Activated CD4-positive, alpha-beta T cell treated with anti-CD3 and anti-CD28 coated beads, Interleukin-2, Interleukin-6, amounts not matched to agents 100 ng/mL and 50 ng/mL, durations not matched to agents 16 hours and 8 hours (primary cell): ENCODE measurements at regions not wholly inside any gene's neighbourhood (a gene's known extent, or its start where the extent isn't known, plus 50 kb on each side); places are given as distances from the start of the nearest gene placed in this dataset.

Experiments
- DNase-seq: peaks from one replicate; pipeline ENCODE4 v3.0.0-alpha.2; 2020

GRCh38 chr12:84594157-84594556, 318.4 kb downstream of the SLC6A15 start:
- no peak for DNase-seq

GRCh38 chr12:84585776-84586395, 326.7 kb downstream of the SLC6A15 start:
- no peak for DNase-seq

- no peak for DNase-seq
Observed at GRCh38 chr12:84572196-84572595, 340.4 kb downstream of the SLC6A15 start.

GRCh38 chr12:84562331-84562730, 350.3 kb downstream of the SLC6A15 start:
- no peak for DNase-seq

DNA sequence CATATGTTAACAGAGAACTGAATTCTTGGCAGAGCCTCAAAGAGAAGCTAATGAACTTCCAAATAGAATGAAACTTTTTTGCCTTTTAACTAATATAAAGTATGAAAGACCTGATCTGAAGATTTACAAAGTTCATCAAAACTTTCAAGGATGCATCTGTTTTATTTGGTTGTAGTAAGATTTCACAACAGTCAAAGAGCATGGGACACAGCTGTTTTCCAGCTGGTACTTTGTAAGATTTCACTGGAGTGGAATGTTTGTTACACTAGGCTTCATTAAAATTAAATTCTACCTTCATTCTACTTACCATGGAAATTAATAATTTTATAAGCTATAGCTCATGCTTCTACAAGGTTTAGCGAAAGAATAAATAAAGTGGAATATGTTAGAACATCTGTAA, 351.2 kb downstream of the SLC6A15 start:
- no peak for DNase-seq

GRCh38 chr12:84554199-84554723, 358.3 kb downstream of the SLC6A15 start:
- no peak for DNase-seq

DNA sequence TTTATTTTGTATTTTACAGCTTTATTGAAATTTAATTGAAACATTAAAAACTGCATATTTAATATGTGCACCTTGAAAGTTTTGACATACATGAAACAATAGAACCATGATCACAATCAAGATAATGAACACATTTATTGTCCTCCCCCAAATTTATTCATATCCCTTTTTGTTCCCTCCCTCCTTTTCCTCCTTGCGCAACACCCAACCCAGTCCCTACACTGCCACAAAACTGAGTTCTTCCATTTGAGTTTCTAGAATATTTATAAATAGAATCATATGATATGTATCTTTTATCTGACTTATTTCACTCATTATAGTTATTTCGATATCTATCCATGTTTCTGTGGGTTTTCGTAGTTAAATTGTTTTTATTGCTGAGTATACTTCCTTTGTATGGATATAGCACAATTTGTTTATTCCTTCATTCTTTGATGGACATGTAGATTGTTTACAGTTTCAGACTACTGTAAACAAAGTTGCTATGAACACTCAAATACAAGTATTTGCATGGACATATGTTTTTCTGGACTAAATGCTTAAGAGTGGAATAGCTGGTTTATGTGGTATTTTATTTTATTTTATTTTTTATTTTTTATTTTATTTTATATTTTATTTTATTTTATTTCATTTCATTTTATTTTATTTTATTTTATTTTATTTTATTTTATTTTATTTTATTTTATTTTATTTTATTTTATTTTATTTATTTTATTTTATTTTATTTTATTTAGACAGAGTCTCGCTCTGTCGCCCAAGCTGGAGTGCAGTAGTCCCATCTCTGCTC, 359.1 kb downstream of the SLC6A15 start:
- DNase-seq: no peak

GRCh38 chr12:84551373-84551772, 361.2 kb downstream of the SLC6A15 start:
- no peak for DNase-seq

DNA sequence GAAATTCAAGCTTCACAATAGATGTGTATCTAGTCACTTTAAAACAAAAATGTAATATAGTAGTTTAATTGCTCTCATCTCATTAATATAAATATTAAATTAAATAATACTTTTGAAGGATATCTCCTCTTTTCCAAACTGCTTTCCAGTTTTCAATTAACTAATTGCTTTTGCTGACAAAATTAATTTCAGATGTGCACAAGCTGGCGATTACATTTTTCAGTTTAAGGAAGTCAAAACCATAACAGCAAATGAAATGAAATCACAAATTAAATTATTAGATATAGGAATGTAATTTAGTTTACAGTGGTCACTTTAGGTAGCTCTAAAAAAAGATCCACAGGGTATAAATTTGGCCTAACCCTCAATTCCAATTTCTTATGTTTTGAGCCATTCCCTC, 362.1 kb downstream of the SLC6A15 start:
- DNase-seq: no peak

DNA sequence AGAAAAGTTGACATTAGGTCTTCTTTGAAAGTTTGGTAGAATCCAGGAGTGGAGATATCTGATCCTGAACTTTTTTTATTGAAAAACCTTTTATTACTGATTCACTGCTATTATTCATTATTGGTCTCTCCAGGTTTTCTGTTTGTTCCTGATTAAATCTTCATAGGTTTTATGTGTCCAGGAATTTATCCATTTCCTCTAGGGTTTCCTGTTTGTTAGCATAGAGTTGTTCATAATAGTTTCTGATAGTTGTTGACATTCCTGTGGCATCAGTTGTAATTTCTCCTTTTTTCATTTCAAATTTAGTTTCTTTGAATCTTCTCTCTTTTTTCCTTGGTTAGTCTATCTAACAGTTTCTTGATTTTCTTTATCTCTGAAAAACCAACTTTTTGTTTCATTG, 370.3 kb downstream of the SLC6A15 start:
- DNase-seq: no peak

- no peak for DNase-seq
Observed at GRCh38 chr12:84537666-84538065, 374.9 kb downstream of the SLC6A15 start.

GRCh38 chr12:84512751-84513150, 399.8 kb downstream of the SLC6A15 start:
- no peak for DNase-seq

DNA sequence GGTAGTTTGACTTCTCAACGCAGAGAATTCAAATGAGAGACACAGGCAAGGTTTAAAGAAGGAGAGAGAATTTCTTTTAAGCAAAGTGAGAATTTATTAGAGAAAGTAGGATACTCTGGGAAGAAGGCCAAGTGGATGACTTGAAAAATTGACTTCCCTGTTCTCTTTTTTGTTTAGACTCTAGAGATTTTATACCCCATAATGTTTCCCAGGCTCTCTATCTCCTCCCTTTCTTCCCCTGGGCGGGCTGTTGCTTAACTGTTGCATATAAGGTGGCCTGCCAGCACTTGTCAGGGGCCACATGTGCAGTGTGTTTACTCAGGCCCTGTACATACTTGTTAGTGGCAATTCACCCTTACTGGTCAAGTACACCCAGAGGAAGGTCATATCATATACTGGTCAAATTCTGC, 403.7 kb downstream of the SLC6A15 start:
- DNase-seq: no peak

- DNase-seq: no peak
Observed at GRCh38 chr12:84507956-84508850, 404.4 kb downstream of the SLC6A15 start.

DNA sequence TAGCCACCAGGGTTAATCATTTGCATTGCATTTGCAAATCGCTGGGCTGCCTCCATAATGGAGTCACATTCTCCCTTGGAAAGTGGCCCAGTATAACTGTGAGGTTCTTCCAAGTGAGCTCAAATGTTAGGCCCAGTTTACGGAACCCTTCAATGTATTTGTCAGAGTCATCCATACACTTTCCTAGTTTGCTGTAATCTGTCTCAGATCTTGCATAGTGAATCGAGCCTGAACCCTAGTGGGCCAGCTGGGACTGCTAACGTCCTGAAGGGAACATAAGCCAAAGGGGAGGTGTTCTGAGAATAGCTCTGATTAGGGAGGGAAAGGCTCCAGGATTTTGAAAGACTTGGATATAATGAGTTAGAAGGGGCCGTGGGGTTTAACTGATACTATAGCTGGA, 406.3 kb downstream of the SLC6A15 start:
- no peak for DNase-seq

DNA sequence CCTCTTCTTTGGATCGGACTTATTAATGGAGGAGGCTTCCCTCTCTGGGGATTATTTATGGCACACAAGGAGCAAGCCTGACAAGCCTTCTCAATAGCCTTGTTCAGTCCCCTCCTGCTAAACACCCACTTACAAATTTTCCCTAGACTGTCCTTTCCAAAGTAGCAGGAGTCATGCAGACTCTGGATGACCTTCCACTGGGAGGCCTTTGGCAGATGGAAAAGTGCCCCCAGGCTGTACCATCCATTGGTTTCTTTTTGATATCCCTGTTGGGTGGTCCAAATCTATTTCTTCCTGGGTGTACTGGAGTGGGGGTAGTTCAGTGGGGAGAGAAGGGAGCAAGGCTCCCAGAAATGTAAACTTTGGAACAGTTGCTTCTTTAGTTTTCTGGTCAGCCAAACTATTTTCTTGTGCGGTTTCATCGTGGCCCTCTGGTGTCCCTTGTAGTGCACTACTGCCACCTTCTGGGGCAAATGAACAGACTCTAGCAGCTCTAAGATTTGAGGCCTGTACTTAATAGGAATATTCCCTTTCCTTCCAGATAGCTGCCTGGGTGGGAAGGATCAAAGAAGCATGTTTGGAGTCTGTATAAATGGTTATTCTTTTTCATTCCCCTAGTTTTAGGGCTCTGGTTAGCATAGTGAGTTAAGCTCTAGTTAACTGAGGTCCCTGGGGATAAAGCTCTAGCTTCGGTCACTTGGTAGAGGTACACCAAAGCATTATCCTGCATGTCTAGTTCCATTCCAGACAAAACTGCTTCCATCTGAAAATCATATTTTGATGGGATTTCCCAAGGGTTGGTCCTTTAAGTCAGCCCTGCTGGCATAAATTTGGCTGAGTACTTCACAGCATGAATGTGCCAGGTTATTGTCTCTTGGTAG, 409.5 kb downstream of the SLC6A15 start:
- DNase-seq: peak; percentile 44

DNA sequence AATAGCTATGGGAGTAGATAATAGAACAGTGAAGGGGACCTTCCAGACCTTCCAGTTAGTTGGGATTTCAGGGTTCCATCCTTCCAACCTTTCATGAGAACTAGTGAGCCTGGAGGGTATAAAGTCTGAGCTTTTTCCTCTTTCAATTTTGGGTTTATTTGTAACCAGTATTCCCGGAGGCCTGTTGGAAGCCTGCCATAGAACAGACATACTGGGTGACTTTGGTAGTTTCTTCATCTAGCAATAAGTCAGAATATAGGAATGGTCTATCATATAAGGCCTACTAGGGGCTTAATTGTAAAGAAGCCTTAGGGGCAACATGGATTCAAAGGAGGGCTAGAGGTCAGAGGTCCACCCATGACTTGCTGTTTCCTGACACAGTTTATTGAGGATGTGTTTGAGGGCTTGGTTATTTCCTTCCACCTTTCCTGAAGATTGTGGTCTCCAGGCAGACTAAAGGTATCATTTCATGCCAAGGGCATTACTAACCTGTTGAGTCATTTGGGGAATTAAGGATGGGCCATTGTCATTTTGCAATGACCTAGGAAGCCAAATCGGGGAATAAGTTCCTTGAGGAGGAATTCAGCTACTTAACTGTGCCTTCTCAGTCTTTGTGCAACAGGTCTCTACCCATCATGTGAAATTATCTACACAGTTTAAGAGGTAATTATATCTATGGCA, 410.3 kb downstream of the SLC6A15 start:
- no peak for DNase-seq

DNA sequence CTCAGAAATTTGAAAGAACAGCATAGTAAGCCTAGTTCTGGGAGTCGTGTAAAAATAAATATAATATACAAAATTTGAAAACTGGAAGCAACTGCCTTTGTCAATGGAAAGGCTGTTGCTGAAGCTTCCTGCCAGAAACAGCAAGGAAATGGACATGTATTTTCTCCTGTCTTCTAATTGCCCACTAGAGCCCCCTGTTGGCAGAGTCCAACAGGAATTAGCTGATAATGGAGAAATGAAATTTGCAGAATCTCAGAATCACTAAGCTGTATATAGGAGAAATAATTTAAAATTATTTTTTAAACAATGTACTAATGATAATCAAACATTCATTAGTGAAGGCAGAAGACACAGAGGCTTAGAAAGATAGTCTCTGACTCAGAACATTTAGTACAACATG, 414.8 kb downstream of the SLC6A15 start:
- no peak for DNase-seq

DNA sequence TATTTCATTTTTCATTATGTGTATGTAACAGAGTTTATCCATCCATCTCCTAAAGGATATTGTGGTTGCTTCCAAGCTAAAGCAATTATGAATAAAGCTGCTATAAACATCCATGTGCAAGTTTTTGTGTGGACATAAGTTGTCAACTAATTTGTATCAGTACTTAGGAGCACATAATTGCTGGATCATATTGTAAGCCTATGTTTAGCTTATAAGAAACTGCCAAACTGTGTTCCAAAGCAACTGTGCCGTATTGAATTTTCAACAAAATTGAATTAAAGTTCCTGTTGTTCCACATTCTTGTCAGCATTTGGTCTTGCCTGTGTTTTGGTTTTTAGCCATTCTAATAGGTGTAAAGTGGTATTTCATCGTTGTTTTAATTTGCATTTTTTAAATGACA, 416.9 kb downstream of the SLC6A15 start:
- DNase-seq: no peak

DNA sequence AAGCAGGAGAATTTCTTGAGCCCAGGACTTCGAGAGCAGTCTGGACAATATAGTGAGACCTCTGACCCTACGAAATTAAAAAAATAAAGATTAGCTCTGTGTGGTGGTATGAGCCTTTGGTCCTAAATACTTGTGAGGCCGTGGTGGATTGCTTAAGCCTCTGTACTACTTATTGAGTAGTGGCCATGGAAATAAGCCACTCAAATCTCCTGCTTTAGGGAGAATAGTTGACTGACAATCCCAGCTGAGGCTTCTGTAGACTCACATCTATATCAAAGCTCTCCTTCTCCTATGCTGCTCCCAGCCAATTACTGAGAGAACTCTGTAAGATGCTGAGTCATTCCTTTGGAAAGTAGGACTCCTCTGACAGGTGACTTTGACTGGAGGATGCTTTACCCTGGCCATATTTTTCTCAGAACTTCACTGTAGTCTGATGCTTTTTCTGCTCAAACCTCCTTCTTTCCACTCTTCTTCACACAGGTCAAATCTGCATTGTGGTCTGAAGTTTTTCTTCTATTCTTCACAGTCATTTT, 420.2 kb downstream of the SLC6A15 start:
- DNase-seq: no peak

- DNase-seq: no peak
Observed at GRCh38 chr12:84484798-84485197, 427.8 kb downstream of the SLC6A15 start.

- DNase-seq: no peak
Observed at GRCh38 chr12:84480803-84481202, 431.8 kb downstream of the SLC6A15 start.
